PFSK-1 (cell line): ENCODE measurements at regions not wholly inside any gene's neighbourhood (a gene's known extent, or its start where the extent isn't known, plus 50 kb on each side); places are given as distances from the start of the nearest gene placed in this dataset.

Source experiments
- FOXP2 ChIP-seq: optimal IDR thresholded peaks from 2 replicates; pipeline ENCODE3; 2011; ENCODE audit warnings: borderline replicate concordance, control low read depth, inconsistent platforms; ENCODE audit not compliant: insufficient read depth; ENCODE audit errors: extremely low read length, extremely low read depth
- POLR2AphosphoS5 ChIP-seq: IDR thresholded peaks from 2 replicates; pipeline ENCODE4 v1.6.1; 2012; ENCODE audit warnings: low read depth, mild to moderate bottlenecking, control low read depth, low read length, moderate library complexity
- SIN3A ChIP-seq: IDR thresholded peaks from 2 replicates; pipeline ENCODE4 v1.6.1; 2012; ENCODE audit warnings: mild to moderate bottlenecking, low read length, moderate library complexity, borderline replicate concordance; ENCODE audit not compliant: insufficient read depth

GRCh38 chr1:201673093-201673492 lies 134.2 kb downstream of the NAV1 start:
- TF ChIP-seq FOXP2 (no peak), POLR2AphosphoS5 (no peak), SIN3A (no peak)
